T1000 (cell line): ENCODE measurements at regions not wholly inside any gene's neighbourhood (a gene's known extent, or its start where the extent isn't known, plus 50 kb on each side); places are given as distances from the start of the nearest gene placed in this dataset.

Experiments used
- DNase-seq: peaks from one replicate; lab custom pipeline; 2025; ENCODE audit warnings: mixed read lengths; lab: John Stamatoyannopoulos, UW

DNA sequence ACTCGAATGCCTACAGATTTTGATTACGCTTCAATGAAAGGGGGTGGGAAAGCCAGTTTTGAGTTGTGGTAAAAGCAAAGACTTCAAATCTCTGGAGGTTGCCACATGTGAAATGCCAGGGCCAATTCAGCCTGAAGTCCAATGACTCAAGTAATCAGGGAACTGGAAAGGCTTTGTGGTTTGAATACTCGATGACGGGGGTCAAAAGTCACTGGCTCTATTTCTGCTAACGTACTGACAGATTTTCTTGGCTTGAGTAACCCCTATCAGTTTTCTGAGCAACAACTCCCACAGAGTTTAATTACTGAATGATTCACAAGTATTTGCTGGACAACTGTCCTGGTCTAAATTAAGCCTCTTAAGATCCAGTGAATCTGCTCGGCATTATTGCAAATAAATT is 152.2 kb downstream of the SIPA1L2 start:
- DNase-seq, result peak; percentile 72

DNA sequence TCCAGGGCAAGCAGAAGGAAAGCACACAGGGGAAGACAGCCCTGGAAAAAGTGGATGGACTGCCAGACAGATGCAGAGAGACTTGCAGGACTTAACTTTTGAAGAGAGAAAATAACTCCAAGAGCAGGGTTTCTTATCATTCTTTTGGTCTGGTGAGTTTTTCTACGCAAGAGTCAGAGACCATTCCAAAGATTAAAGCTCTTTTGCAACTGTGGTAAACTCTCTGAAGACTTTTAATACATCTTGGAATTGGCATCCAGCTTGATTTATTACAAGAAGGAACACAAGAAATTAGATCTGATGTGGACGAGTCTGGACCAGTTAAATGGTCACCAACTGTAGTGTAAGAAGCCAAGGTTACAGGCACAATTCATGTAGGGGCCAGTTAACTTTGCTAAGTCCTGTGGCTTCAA is 153.4 kb downstream of the SIPA1L2 start:
- no peak for DNase-seq

DNA sequence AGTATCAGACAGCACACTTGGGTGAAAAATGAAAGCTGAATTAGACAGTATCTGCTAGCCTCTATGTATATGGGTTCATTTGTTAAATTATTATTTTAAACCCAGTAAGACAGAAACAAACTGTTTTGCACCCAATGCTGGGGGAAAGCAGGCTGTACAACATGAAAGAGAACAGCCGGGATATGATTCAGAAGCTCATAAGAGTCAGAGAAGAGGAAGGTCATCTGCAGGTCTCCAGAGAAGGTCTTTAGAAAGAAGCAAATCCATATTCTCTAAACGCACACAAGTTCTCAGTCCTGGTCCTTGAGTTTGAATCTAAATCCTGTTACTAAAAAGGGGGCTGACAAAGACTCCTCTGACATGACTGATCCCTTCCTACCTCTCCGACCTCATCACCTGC is 155.1 kb downstream of the SIPA1L2 start:
- no peak for DNase-seq

DNA sequence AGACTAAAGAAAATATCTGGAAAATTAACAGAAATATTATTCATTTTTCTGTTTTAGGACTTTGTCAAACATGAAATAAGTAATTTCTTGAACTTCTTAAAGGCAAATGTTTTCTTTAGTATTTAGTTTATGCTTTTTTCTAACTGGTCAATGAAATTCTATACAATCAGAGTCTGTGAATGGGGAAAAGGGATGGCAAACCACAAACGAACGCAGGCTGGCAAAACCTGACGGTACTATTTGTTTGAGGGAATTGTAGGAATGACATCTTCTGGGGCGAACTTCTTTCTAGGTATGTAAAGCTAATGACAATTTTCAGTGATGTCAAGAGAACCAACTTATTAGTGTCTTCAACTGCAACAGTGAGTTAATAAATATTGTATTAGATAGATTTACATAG is 156.0 kb downstream of the SIPA1L2 start:
- DNase-seq, result no peak

DNA sequence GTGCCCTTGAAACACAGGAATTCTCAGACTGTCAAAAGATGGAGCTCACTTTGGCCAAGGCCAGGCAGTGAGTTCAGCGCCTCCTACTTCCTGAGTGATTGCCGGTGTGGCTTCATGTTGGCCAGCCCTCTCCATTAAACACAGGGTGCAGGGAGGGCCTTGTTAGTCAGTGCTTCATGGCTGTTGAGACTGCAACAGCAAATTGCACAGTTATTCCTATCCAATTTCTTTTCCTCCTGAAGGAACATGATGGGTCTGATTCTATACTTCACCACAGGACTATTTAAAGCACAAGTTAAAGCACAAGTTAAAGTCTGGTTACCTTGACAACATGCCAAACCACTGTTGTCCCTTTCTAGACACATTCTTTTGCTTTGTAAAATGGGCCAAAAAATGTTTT is 156.6 kb downstream of the SIPA1L2 start:
- no peak for DNase-seq

DNA sequence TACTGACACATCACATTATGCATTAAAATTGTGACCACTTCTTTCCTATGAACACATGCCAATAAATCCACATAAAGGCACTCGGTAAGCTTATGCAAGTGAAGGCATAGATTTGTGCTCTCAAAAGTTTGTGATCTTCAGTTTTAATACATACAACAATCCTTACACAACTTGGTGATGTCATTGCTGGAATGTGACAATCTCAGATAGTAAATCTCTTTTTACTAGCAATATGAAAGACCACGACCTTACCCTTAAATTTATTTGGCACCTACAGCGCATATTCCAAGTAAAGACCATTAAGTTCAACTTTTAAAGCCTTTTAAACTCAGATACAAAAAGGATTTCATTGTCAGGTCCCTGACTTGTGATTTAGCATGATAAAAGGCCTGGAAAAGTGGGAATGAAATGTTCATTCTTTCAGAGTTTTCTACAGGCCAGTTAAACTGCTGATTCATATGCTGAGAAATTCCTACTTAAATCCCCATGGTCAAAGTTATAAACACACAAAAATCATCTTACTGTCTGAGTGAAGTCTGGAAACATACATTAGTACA is 157.4 kb downstream of the SIPA1L2 start:
- DNase-seq, result no peak

DNA sequence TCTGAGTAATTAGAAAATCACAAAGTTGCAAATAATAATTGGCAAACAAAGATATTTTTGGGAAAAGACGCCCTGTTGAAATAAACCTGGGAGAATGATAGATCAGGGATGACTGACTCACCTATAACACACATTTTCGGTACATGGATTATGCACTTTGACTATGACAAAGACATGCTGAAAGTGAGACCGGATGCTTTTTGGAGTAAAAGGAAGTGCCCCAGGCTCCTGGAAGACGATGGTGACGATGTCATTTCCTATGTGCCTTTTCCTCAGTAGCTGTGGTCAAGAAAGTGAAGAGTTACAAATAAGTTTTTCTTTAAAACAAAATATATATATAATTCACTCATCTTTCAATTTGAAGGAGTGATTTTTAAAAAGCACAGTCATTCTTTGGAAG is 158.7 kb downstream of the SIPA1L2 start:
- no peak for DNase-seq

DNA sequence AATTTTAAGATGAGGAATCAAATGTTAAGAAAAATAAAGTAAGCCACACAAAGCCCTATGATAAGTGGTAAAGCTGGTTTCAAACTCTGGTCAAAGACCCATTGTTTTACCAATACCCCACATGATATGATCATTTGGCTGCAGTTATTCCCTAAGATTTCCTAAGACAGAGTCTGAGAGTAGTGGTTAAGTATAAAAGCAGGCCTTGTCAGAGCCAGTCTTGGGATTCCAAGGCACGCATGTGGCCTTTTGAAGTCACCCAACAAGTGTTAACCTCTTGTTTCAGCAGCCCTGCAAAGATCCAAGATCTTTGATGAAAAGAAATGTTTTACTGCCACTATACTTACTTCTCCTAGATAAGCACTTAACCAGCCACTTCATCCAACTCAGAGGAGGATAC is 159.2 kb downstream of the SIPA1L2 start:
- DNase-seq, result no peak

DNA sequence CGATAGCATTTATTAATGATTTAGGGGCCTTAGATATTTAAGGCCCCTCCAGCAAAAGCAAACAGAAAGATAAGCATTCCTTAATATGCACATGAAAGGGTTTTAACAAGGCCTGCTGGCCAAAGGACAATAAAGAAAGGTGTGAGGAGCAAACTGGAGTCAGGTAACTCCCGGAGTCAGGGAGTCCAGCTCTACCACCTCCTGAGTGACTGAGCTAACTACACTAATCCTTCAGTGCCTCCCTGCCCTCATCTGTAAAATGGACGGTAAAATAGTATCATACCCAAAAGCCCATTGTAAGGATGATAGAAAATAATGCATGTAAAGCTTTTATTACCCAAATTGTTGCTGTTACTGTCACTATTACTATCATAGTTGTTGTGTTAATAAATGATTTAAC is 161.7 kb downstream of the SIPA1L2 start:
- no peak for DNase-seq

DNA sequence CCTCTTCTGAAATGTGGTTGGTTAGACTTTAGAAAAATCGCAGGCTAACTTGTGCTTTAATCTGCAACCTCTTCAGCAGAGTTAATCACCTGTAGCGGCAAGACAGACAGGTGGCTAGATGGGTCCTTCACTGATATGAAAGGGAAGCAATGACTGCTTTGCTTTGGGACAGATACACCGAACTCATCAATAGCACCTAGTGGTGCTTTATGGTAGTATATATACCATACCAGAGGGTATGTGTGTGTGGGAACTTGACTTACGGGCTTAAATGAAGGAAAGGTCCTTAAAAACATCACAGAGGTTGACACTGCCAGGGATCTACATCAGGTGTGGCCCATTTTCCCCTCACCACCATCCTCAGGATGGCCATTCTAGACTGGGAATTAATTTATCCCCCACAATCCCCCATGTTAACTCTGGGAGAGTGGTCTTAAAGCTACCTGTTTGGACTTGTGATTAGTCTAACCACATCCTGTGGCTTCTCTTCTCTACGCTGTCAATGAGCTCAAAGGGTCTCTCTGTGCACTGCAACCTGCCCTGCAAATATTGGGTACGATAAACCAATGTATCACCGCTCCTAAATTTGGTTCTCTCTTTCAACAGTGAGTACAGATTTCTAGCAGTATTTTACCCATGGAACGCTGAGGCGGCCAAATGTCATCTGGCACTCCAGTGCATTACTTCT is 162.7 kb downstream of the SIPA1L2 start:
- no peak for DNase-seq

DNA sequence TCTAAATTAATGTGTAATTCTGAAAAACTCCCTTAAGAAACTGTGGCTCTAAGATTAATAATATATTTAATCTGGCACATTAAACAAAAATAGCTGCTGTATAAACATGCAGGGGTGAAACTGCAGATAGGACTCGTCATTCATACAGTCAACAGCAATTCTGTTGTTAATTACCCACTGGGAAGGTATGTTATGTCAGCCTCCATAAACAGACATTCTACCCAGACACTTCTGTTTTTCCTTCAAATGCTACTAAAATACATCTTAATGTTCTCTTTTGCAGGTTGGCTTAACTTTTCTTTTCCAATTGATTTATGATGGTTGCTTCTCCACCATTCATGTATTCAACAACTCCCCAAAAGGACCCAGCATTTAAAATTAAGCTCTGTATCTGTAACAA is 165.6 kb downstream of the SIPA1L2 start:
- DNase-seq, result no peak

DNA sequence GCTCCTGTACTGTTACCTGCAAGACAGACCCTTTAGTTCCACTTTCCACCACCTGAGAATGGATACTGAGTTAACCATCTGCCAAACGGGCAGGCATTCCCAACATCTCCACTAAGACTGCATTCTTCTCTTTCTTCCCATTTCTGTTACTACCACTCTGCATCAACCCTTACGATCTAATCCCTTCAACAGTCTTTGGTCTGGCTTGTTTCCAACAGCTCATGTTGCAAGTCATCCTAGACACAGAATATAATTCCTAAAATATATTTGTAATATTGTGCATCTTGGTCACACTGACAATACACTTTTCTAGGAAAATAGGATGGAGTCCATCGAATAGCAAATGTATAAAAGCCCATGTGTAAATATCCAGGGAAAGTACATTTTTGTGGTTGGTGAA is 166.7 kb downstream of the SIPA1L2 start:
- DNase-seq, result no peak

DNA sequence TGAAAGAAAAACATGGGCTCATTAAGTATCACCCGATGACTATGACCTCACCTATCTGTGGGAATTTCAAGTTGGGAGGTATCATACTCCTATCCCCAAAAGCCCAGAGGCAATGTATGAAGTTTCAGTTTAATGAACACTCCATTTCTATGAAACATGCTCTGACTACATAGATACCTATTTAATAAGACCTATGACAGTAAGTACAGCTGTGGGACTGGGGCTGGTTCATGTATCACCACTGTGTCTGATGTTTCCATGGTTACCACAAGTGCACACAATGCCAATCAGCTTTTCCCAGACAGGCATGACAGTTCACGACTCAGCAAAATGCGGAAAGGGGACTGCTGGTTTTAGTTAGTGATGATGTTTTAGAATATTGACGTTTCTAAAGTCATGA is 167.7 kb downstream of the SIPA1L2 start:
- DNase-seq, result no peak

DNA sequence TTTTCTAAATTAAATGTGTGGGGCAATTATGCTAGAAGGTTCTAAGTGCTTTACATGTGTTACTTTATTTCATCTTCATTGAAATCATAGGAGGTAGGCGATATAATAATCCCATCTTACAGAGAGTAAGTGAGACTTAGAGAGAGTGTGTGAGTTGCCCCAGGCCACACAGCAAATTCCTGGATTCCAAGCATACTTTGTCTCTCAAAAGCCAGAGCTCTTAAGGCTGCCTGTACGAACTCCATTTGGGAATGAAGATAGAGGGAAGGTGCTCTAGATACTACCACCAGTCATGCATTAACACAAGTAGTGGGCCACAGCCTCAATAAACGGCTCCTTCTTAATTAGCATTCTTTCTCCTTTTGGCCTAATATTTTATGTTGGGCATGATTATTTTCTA is 170.1 kb downstream of the SIPA1L2 start:
- no peak for DNase-seq

DNA sequence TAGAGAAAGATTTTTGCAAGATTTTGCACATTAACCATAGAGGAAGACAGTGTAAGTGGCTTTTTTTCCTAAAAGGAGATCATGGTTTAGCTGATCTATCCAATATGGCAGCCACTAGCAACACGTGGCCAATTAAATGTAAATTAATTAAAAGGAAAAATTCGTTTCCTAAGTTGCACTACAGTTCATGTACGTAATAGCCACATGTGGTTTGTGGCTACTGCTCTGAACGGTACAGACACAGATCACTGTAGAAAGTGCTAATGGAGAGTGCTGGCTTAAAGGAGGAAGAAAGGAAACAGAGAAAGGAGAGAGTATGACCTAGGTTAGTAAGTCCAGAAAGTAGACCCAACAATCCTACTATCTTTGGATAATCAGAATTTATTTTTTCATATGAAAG is 170.8 kb downstream of the SIPA1L2 start:
- no peak for DNase-seq

DNA sequence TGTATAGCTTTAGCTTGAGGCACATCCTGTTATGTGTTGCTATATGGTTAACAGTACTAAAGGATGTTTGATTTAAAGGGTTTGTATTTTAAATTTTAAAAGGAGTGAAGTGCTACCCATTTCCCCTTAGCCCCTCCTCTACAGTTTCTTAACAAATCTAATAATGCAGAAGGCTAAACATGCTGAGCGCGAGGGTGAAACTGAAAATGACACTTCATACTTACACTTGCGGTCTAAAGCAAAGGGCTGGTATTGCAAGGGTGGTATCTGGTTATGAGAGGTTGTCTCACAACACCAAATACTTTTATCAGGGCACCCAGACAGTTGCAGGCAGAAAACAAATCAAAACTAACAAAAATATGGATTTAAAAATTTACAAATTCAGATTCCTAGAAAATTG is 172.3 kb downstream of the SIPA1L2 start:
- no peak for DNase-seq

DNA sequence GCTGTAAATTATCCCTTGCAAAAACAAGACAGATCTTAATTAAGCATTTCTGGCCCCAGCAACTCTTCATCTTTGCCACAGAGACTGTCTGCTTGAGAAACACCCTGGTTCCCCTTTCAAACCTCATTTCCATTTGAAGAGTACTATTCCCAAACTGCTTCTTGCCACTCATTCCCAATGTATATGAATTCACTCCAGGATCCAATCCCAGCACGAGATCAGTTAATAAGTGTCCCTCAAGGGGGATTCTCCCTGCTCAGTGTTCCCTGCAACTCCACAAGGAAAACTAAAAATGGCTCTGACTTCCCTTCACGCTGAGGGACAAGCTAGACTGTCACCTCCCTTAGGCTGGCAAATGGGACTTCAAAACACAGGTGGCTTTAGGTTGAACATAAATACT is 173.2 kb downstream of the SIPA1L2 start:
- no peak for DNase-seq

DNA sequence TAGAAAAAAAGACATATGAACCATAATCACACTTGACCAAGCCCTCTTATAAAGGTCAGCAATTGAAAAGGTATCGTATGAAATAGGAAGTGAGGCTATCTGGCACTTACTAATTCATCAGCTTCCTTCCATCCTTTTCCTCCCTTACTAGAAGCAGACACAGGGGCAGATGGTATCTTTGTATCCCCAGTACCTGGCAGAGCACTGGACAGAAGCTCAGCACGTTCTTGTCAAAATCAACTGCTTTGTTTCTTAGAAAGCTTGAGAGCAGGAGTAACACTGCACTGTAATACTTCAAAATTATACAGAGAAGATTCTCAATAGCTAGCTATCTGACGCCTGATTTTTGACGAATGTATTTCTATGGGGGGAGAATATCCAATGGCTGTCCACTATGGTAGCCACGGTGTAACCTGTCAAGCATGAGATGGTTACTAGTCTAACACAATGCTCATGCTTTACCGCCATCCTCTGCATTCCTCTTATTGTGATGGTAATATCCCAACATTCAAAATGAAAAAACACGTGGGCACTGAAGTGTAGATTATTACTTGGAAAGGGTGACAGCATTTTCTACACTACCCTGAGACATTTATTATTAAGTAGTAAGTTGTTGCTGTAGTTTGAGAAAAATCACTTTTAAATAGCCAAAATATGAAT is 175.6 kb downstream of the SIPA1L2 start:
- DNase-seq, result no peak

DNA sequence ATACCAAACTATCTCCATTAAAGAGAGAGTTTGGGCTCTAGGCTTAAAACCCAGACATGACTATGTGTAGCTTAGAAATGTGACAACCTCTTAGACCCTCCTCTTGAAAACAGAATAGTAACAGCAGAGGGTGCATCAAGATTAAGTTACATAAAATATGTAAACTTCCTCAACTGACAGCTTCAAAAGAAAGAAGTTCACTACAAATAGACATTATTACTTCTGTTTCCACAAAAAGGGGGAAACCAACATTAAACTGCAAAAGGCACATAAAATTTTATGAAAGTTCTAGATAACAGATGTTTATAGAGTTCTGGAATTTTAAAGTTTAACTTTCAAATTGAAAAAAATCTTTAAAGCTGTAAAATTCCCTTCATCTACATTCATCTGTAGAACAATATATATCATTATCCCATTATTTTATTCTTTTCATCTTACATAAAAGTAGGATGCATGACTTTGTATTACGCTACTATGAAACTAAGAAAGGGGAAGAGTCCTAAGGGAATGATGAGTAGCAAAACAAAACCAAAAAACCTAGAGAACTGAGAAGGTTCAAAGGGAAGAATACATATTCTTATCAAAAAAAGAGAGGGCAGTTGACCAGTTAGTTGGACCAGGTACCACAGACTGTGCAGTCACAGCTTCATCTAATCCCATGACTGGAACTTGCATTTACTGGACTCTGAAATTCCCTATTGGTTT is 177.0 kb downstream of the SIPA1L2 start:
- DNase-seq, result no peak

DNA sequence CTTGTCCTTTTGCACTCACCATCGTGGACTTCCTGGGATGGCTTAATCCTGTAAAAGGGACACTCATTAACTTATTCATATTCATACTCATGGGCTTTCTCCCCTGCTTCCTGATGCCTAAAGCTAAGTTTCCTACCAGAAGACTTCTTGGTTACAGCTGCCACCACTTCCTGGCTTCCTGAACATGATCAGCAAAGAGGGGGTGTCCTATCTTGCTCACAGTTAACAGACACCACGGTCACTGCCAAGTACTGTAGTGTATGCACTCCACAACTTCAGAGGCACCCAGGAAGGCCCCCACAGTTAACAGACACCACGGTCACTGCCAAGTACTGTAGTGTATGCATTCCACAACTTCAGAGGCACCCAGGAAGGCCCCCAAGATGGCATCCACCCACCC is 177.8 kb downstream of the SIPA1L2 start:
- DNase-seq, result no peak

DNA sequence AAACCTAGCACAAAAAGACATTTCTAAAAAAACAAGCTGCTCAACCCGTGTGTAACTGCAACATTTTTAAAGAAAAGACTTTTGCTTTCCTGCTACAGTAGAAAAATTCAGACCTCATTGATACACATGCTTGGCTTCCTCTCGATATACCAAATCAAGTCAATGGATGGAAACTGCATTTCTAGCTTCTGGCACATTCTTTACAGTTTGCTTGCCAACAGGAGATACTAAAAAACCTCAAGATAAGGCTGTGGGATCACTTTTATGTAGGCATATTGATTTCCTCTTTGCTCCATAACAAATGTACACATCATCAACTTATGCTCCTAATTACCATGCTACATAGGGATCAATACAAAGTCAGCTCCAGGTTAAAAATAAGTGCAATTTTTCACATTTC is 178.4 kb downstream of the SIPA1L2 start:
- no peak for DNase-seq

DNA sequence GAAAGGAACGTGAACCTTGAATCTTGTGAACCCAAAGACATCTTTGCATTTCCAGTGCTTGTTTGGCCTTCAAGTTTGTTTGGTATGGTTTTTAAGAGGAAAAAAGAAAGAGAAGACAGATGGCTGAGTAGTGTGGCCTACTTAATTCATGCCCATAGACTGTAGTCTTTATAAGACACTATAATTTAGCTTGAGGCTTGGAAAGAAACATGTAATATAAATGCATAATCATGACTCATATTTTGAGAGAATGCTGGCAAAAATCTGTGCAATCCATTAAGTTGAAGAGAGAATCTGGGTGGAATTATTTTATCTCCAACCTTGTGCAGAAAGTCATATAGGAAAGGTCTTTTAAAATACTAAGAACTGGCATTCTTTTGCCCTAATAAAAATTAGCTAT is 179.3 kb downstream of the SIPA1L2 start:
- no peak for DNase-seq

DNA sequence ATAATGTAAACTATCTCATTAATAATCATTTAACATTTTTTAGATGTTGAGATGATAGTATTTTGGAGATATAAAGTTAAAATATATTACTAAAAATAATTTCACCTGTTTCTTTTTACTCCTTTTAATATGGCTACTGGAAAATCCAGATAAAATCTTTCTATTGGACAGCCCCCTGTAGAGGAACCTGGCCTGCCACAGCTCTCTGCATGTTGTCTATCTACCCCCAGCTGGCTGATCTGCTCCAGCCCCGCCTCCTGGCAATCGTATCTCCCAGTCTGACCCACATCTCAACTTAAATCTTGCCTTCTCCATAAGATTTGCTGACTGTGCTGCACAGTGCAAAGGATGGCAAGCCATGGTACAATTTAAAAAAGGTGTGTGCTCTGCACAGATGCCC is 182.8 kb downstream of the SIPA1L2 start:
- no peak for DNase-seq
